ENCODE measurements at regions not wholly inside any gene's neighbourhood (a gene's known extent, or its start where the extent isn't known, plus 50 kb on each side); places are given as distances from the start of the nearest gene placed in this dataset.

- in situ Hi-C loops (cut with HindIII; ENCODE audit: low pct_ligation_motif_present, low pct_unique_long_range_greater_than_20kb, low sequenced_read_pairs): no loop called here
- DNase-seq: no peak
Observed at GRCh38 chr13:30843548-30843947, 62.5 kb upstream of the MEDAG start.

- in situ Hi-C loops (cut with HindIII; ENCODE audit: low pct_ligation_motif_present, low pct_unique_long_range_greater_than_20kb, low sequenced_read_pairs): no loop called here
- DNase-seq: no peak
Observed at GRCh38 chr13:30844548-30845296, 61.3 kb upstream of the MEDAG start.

- in situ Hi-C loops (cut with HindIII; ENCODE audit: low pct_ligation_motif_present, low pct_unique_long_range_greater_than_20kb, low sequenced_read_pairs): no loop called here
- DNase-seq: no peak
Observed at GRCh38 chr13:30845297-30846214, 60.5 kb upstream of the MEDAG start.

GRCh38 chr13:30846311-30846710 lies 59.8 kb upstream of the MEDAG start:
- in situ Hi-C loops (cut with HindIII; ENCODE audit: low pct_ligation_motif_present, low pct_unique_long_range_greater_than_20kb, low sequenced_read_pairs): no loop called here
- no peak for DNase-seq

GRCh38 chr13:30846866-30847265 lies 59.2 kb upstream of the MEDAG start:
- in situ Hi-C loops (cut with HindIII; ENCODE audit: low pct_ligation_motif_present, low pct_unique_long_range_greater_than_20kb, low sequenced_read_pairs): no loop called here
- DNase-seq: no peak

GRCh38 chr13:30847650-30848307 lies 58.3 kb upstream of the MEDAG start:
- peak; percentile 61 for DNase-seq
- in situ Hi-C loops (cut with HindIII; ENCODE audit: low pct_ligation_motif_present, low pct_unique_long_range_greater_than_20kb, low sequenced_read_pairs): no loop called here

GRCh38 chr13:30848332-30849027 lies 57.6 kb upstream of the MEDAG start:
- DNase-seq: no peak
- in situ Hi-C loops (cut with HindIII; ENCODE audit: low pct_ligation_motif_present, low pct_unique_long_range_greater_than_20kb, low sequenced_read_pairs): no loop called here

GRCh38 chr13:30849611-30850010 lies 56.5 kb upstream of the MEDAG start:
- in situ Hi-C loops (cut with HindIII; ENCODE audit: low pct_ligation_motif_present, low pct_unique_long_range_greater_than_20kb, low sequenced_read_pairs): no loop called here

GRCh38 chr13:30850204-30850866 lies 55.7 kb upstream of the MEDAG start:
- DNase-seq: no peak
- in situ Hi-C loops (cut with HindIII; ENCODE audit: low pct_ligation_motif_present, low pct_unique_long_range_greater_than_20kb, low sequenced_read_pairs): no loop called here

More at GRCh38 chr13:30849611-30850010, 56.5 kb upstream of the MEDAG start:
- DNase-seq: no peak

- in situ Hi-C loops (cut with HindIII; ENCODE audit: low pct_ligation_motif_present, low pct_unique_long_range_greater_than_20kb, low sequenced_read_pairs): no loop called here
Observed at GRCh38 chr13:30850867-30851211, 55.2 kb upstream of the MEDAG start.

GRCh38 chr13:30851697-30852096 lies 54.4 kb upstream of the MEDAG start:
- in situ Hi-C loops (cut with HindIII; ENCODE audit: low pct_ligation_motif_present, low pct_unique_long_range_greater_than_20kb, low sequenced_read_pairs): no loop called here
- no peak for DNase-seq

More at GRCh38 chr13:30850867-30851211, 55.2 kb upstream of the MEDAG start:
- no peak for DNase-seq

GRCh38 chr13:30855569-30855968 lies 50.5 kb upstream of the MEDAG start:
- in situ Hi-C loops (cut with HindIII; ENCODE audit: low pct_ligation_motif_present, low pct_unique_long_range_greater_than_20kb, low sequenced_read_pairs): no loop called here
- DNase-seq: no peak

- DNase-seq: no peak
- in situ Hi-C loops (cut with HindIII; ENCODE audit: low pct_ligation_motif_present, low pct_unique_long_range_greater_than_20kb, low sequenced_read_pairs): no loop called here
Observed at GRCh38 chr13:30856005-30856790, 49.9 kb upstream of the MEDAG start.
